Gastroesophageal sphincter (tissue), 3 donors: ENCODE measurements at regions not wholly inside any gene's neighbourhood (a gene's known extent, or its start where the extent isn't known, plus 50 kb on each side); places are given as distances from the start of the nearest gene placed in this dataset.

ENCODE experiments used
- CTCF ChIP-seq, 4 experiments: fragments of 200-600 bp in 2 of 4; fragments of 450-650 bp in 2 of 4; sonication (generic) in 1 of 4; IDR thresholded peaks; one replicate each; pipeline ENCODE4 v1.5.1; 2017 to 2019; ENCODE audit warnings: antibody characterized with exemption in 4 of 4, mild to moderate bottlenecking in 2 of 4, moderate library complexity in 2 of 4
- EP300 ChIP-seq: sonication (generic); formaldehyde crosslinking; IDR thresholded peaks from one replicate; pipeline ENCODE4 v1.6.1; 2017; ENCODE audit warnings: antibody characterized with exemption, mild to moderate bottlenecking
- POLR2AphosphoS5 ChIP-seq: sonication (generic); formaldehyde crosslinking; IDR thresholded peaks from one replicate; pipeline ENCODE4 v1.6.1; 2017; ENCODE audit warnings: antibody characterized with exemption

DNA sequence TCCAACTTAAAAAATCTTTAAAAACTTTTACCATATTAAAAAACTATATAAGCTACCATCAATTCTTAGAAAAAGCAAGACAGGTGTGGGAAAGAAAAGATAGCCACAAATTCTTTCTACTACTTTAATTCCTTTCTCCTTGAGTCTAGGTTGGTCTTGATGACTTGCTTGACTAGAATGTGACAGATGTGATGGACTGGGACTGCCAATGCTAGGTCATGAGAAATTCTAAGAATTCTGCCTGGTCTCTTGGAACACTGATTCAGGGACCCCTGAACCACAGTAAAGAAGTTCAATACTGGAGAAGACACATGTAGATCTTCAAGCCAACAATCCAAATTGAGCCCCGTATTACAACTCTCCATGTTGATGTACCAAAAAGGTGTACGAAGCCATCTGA, 326.6 kb upstream of the B3GALT2 start:
- TF ChIP-seq POLR2AphosphoS5 (no peak), CTCF (IDR thresholded peaks at IDR 0.05) (no peak), EP300 (no peak)
